ENCODE measurements at regions not wholly inside any gene's neighbourhood (a gene's known extent, or its start where the extent isn't known, plus 50 kb on each side); places are given as distances from the start of the nearest gene placed in this dataset.

GRCh38 chr5:167570431-167570830, 721.0 kb upstream of the WWC1 start:
- no peak for DNase-seq

- no peak for DNase-seq
Measured at GRCh38 chr5:167571824-167572223, 719.6 kb upstream of the WWC1 start.

DNA sequence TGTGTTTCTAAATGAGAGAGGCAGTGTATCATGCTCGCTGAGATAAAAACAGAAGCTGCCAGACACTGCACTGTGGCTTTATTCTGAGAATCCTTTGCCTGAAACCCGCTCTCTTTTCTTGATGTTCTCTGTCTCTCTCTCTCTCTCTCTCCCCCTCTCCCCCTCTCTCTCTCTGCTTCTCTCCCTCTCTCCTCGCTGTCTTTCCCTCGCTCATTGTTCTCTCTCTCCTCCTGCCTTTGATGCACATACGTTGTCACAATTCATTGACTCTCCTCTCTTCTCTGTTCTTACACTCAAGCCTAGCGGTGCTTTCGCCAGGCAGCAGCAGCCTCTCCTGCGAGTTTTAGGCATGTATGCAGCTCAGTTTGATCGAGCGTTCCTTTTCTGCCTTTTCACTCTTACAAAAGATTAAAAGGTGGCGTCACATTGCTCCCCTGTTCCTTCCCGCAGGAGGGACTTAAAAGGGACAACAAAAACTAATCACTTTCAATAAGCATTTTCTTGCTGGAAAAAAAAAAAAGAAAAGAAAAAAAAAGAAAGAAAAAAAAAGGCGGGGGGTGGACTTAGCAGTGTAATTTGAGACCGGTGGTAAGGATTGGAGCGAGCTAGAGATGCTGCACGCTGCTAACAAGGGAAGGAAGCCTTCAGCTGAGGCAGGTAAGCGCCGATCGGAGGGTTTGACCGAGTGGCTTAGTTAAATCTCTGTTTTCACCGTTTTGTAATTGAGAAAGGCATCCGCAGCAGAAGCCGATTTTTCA, 717.9 kb upstream of the WWC1 start:
- DNase-seq, result peak; percentile 67 to 68

DNA sequence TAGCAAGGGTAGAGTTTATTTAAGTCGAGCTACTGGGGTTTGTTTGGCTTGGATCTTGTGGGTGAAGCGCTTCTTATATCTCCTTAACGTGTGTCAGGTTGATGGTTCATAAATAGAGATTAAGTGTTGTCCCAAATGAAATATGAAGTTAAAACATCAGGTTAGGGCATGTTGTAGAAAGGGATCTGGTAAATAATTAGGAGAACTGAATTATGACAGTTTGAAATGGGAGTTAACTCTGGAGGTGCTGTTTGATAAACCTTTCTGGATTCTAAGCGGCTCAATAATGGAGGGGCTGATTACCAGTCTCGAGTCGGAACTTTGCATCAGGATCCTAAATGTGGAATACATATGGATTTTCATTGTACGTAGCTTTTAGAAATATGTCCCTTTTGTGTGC, 717.0 kb upstream of the WWC1 start:
- DNase-seq, result no peak

GRCh38 chr5:167575330-167575729, 716.1 kb upstream of the WWC1 start:
- DNase-seq, result no peak

DNA sequence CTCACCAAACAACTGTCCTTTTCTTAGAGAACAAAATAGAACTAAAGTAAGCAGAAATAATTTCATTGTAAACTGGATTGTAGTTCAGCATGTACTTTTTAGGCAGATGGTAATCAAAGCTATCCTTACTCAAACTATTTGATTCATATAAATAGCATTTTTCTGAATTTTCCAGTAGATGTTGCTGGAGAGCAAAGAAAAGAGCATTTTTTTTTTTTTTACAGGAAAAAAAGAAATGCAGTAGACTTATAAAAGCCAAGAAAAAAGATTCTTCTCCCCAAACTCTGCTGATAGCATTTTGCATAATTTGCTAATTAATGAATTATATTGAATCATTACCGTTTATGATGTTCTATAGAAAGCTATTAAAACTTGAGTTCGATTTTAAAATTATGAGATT, 715.3 kb upstream of the WWC1 start:
- DNase-seq, result no peak

DNA sequence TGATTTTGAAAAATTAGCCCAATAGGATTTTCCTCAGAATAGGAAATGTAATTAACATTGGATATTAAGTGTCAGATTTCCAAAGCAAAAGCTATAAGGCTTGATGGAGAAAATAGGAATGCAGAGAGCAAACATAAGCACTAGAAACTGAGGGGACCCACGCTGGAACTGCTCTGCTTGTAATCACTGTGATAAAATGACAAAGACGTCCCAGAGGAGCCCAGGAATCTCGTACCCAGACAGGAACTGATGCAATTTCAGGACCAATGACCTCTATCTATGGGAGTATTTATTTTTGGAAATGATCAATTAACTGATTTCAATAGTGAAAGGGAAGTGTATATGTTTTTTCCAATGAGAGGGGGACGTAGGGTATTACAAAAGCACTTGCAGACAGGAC, 714.5 kb upstream of the WWC1 start:
- no peak for DNase-seq

- DNase-seq, result no peak
Measured at GRCh38 chr5:167577616-167578015, 713.8 kb upstream of the WWC1 start.

GRCh38 chr5:167578977-167579692, 712.3 kb upstream of the WWC1 start:
- no peak for DNase-seq

- DNase-seq, result no peak
Measured at GRCh38 chr5:167579693-167580055, 711.8 kb upstream of the WWC1 start.

DNA sequence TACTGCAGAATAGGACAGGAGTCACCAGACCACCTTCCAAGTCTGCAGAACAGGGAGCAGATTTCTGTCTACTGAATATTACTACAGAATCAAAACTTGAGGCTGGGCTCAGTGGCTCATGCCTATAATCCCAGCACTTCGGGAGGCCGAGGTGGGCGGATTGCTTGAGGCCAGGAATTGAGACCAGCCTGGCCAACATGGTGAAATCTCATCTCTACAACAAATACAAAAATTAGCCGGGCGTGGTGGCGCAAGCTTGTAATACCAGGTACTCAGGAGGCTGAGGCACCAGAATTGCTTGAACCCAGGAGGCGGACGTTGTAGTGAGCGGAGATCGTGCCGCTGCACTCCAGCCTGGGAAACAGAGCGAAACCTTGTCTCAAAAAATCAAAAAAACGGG, 710.8 kb upstream of the WWC1 start:
- no peak for DNase-seq

DNA sequence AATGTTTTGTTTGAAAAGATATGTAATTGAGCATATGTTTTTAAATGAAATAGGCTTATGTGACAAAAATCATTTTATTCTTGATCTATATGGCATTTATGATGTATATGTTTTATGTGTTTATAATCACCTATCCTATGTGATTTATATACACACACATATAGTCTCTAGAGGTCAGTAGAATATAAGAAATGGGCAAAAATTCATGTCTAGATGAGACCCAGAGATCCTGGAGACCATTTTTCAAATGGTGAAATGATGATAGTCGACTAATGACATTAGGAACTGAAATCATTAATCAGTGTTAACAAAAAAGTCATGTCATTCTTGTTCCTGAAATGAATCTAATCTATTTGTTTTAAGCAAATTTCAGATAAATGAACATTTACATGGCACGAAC, 709.2 kb upstream of the WWC1 start:
- DNase-seq, result peak in 1 of 2 experiments; percentile 12

GRCh38 chr5:167582886-167583285, 708.6 kb upstream of the WWC1 start:
- DNase-seq, result no peak

GRCh38 chr5:167585184-167585583, 706.3 kb upstream of the WWC1 start:
- no peak for DNase-seq

- peak; percentile 35 to 73 for DNase-seq
Measured at GRCh38 chr5:167587772-167588437, 703.5 kb upstream of the WWC1 start.

- DNase-seq, result no peak
Measured at GRCh38 chr5:167592114-167592513, 699.3 kb upstream of the WWC1 start.

DNA sequence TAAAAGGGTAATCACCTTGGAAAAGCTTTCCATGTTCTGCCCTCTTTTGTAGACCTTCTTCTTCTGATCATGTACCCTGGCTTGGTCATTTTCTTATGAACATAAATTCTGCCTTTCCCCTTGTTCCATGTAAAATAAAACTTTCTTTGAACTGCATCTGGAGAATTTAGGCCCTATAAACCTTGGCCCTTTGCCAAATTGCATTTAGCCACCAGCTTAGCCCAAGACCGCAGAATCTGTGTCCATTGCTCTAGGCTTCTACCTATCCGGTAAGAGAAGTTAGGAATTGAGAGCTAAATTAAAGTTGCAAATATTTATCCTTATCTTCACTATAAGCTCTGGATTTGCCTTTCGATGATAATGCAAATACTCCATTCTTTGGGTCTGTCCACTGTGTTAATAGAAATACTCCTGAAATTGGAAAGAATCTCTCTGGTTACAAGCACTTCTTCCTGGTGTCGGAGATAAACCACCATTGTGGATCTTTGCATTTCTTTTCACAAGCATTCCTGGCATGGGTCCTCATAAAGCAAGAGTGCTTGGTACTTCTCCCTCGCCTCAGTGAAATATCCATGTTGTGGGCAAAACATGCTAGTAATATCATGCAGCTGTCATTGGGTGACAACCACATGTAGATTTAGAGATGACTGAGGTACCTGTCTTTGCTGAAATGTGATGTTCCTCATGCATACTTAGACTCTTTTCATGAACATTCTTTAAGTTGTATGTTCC, 698.0 kb upstream of the WWC1 start:
- no peak for DNase-seq

GRCh38 chr5:167594061-167594435, 697.4 kb upstream of the WWC1 start:
- no peak for DNase-seq

GRCh38 chr5:167594750-167595149, 696.7 kb upstream of the WWC1 start:
- no peak for DNase-seq

DNA sequence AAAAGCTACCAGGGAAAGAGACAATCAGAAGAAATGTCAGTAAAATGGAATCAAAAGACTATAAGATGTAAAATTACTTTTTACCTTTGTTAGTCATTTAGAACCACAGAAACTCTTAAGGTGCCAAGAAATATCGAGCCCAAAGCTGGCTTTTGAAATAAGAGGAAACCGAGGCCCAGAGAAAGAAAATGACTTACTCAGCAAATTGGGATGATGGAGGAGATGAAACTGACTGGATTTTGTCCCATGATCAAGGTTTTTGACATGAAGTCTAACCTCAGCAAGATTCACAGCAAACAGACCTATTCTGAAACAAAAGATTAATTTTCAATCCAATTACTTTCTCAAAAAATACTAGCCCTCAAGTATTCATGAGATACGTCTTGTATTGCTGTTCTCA, 696.2 kb upstream of the WWC1 start:
- DNase-seq, result no peak

DNA sequence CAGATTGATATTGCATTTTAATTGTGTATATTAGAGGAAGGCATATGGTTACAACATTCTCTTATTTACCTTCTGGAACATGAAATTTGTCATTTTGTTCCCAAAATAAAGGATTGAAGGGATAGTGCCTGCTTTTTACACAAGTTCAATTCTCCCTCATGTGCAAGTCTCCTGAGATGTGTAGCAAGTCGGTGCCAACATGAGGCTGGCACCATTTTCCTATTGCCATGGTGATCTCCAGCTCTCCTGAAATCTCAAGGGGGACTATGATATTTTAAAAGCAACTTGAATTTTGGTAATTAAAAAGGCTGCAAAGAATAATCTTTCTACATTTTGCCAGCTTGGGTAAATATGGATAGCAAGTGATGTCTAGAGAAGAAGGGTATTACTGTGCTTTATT, 693.3 kb upstream of the WWC1 start:
- DNase-seq, result no peak

DNA sequence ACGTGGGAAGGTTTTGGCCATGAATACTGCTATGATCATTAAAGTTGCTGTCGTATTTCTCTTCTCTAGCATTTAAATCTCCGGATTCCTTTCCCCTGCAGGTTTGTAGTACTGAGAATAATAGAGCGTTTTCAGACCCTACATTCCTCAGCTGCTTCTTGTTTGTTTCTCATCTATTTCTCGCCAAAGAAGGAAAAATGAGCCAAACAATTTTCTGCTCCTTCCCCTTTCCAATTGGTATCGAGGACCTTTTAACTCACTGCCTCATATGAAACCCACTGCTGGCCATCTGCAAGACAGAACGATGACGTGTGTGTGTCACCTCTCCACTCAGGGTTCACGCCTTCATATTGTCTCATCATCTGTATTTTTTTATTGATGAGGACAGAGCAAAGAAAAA, 689.4 kb upstream of the WWC1 start:
- DNase-seq, result no peak

- no peak for DNase-seq
Measured at GRCh38 chr5:167603135-167603534, 688.3 kb upstream of the WWC1 start.

Data from NCI-H526 (cell line).